Right lobe of liver (tissue), 6 donors: ENCODE measurements at regions not wholly inside any gene's neighbourhood (a gene's known extent, or its start where the extent isn't known, plus 50 kb on each side); places are given as distances from the start of the nearest gene placed in this dataset.

ENCODE experiments used
- ATAC-seq, 4 donors: fragments of 200-7000 bp; cut with Tn5 transposase; one replicate each; pipeline ENCODE4 v1.9.1; 2020; ENCODE audit warnings: mild to moderate bottlenecking in 4 of 4, moderate library complexity in 4 of 4
- DNase-seq, 3 donors: peaks; one replicate each; pipeline ENCODE4 v3.0.0-alpha.2; 2020
- H3K27ac ChIP-seq, 3 donors: fragments of 200-600 bp; one replicate each; pipeline ENCODE4 v1.8.0; 2022
- H3K27me3 ChIP-seq, 2 donors: fragments of 200-600 bp; one replicate each; pipeline ENCODE4 v1.8.0; 2022
- H3K36me3 ChIP-seq, 4 donors: fragments of 200-600 bp; sonication (generic) in 1 of 4; one replicate each; pipeline versions ENCODE4 v1.5.1 to v1.8.0; 2017 to 2022; ENCODE audit warnings: control low read depth in 1 of 4
- H3K4me1 ChIP-seq, 4 donors: fragments of 200-600 bp; sonication (generic) in 1 of 4; one replicate each; pipeline versions ENCODE4 v1.5.1 to v1.8.0; 2017 to 2022; ENCODE audit warnings: control low read depth in 1 of 4
- H3K4me3 ChIP-seq, 3 donors: fragments of 200-600 bp; one replicate each; pipeline ENCODE4 v1.8.0; 2022
- H3K9me3 ChIP-seq, 4 donors: fragments of 200-600 bp; sonication (generic) in 1 of 4; one replicate each; pipeline versions ENCODE4 v1.5.1 to v1.8.0; 2017 to 2022; ENCODE audit warnings: control low read depth in 1 of 4
- CTCF ChIP-seq, 4 donors: fragments of 200-600 bp in 3 of 4; fragments of 450-650 bp in 1 of 4; IDR thresholded peaks; one replicate each; pipeline versions ENCODE4 v1.5.1 to v1.8.0; 2016 to 2022; ENCODE audit warnings: antibody characterized with exemption in 4 of 4, mild to moderate bottlenecking in 2 of 4
- POLR2A ChIP-seq: fragments of 450-650 bp; IDR thresholded peaks from one replicate; pipeline ENCODE4 v1.6.1; 2017; ENCODE audit warnings: antibody characterized with exemption, mild to moderate bottlenecking
- WGBS: methylation state at CpG from one replicate; pipeline ENCODE4 v1.1.6; 2018; ENCODE audit warnings: low coverage, low lambda C conversion rate; ENCODE audit not compliant: insufficient coverage; ENCODE audit errors: missing lambda C conversion rate; 5-methylcytosine and 5-hydroxymethylcytosine counted together
- intact Hi-C, 2 donors: fragments of 100-400 bp; cut with DNase I; formaldehyde crosslinking; loops; one replicate each; pipeline versions ENCODE4 v1.11.2 to v1.14.1; 2022
- donor health status: DM: no; HTN: yes; CAD: no.
- donor health status: DM: no; HTN: no; CAD: no.
- donor health status: DM: no; HTN: no; CAD: no.
- donor health status: DM: no; HTN: yes; CAD: no.
- donor health status: DM: no; HTN: yes; CAD: no.

DNA sequence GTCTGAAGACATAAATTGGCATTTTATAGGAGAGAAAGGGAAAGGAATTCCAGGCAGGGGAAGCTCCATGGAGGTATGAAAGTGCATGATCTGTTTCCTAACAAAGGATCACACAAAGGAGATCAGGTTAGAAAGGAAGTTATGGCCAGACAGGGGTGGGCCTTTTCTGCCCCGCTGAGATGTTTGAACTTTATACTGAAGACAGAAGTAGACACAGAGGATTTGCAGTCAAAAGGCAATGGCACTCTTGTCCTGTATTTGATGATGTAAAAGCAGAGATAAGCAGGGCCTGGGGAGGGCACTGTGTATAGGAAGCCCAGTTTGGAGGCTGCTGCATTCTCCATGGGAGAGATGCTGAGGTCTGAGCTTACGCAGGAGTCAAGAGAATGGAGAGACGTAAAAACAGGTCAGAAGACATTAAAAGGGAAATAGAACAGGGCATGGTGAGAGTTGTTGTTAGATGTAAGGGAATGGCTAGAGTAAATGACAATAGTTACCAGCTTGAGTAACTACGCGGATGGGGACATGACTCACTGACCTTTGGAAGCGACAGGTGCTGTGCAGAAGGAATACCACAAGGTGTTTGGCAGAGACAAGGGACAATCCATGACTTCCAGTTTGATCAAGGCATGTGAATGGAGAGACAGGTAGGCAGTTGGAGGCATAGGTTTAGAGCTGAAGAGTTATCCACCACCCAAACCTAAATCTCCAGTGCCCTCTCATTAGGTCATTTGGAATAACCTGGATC lies 190.6 kb upstream of the SASH1 start:
- ATAC-seq = no peak
- Histone ChIP-seq H3K27ac (no peak overlapping the region), H3K36me3 (no peaks in the 10 kb centered on the region), H3K9me3 (no peaks in the 10 kb centered on the region), H3K27me3 (no peaks in the 10 kb centered on the region), H3K4me3 (no peak overlapping the region), H3K4me1 (no peaks in the 10 kb centered on the region)
- TF ChIP-seq CTCF (IDR thresholded peaks at IDR 0.05) = no peak
- no peak for TF ChIP-seq POLR2A
- WGBS = 78% methylated on average over 6 of the region's 6 CpGs
- no peak for DNase-seq
- intact Hi-C loops = no loop called here

DNA sequence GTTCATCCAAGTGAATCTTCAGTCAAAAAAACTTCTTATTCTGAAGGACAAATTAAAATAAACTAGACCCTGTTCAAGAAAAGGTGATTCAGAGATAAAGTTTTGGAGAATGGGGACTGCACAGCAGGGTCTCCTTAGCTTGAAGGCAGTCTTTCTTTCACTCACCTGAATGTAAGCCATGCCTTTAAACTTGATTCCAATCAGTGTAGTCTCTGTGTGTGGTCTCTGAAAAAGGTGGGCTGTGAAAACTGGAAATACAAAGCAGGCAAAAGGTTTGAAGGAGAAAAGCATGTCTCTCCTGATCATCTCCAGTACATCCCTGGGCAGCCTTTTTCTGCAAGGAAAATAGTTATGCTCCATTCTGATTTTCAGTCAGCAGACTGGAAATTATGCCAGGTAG lies 188.0 kb upstream of the SASH1 start:
- intact Hi-C loops = no loop called here
- H3K36me3 ChIP-seq = no peaks in the 10 kb centered on the region
- DNase-seq = no peak
- ATAC-seq = no peak
- H3K27ac ChIP-seq = no peak overlapping the region
- H3K27me3 ChIP-seq = no peaks in the 10 kb centered on the region
- TF ChIP-seq CTCF (IDR thresholded peaks at IDR 0.05) = no peak
- no peak for TF ChIP-seq POLR2A
- H3K4me1 ChIP-seq = no peaks in the 10 kb centered on the region
- H3K4me3 ChIP-seq = no peak overlapping the region
- H3K9me3 ChIP-seq = no peaks in the 10 kb centered on the region

DNA sequence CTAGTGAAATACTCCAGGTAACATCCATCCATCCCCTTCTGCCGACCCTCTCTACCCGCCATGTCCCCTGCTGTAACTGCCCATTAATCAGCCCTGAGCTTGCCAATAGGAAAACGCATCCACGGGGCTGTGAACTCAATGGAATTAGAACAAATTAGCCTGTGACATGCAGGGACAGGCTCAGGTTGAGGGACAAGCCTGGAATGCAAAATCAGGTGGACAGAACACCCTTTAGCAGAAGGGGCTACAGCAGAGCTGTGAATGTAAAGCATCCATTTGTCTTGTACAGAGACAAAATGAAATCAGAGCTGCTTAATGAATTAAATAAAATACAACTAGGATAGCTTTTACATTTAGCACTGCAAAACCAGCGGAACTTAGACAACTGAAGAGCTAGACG lies 187.3 kb upstream of the SASH1 start:
- WGBS = 68% methylated on average over 6 of the region's 6 CpGs
- no peak for TF ChIP-seq POLR2A
- no peak for TF ChIP-seq CTCF (IDR thresholded peaks at IDR 0.05)
- intact Hi-C loops = no loop called here
- Histone ChIP-seq H3K27ac (no peak overlapping the region), H3K36me3 (no peaks in the 10 kb centered on the region), H3K4me1 (no peaks in the 10 kb centered on the region), H3K4me3 (no peak overlapping the region), H3K9me3 (no peaks in the 10 kb centered on the region), H3K27me3 (no peaks in the 10 kb centered on the region)
- no peak for DNase-seq
- ATAC-seq = no peak

DNA sequence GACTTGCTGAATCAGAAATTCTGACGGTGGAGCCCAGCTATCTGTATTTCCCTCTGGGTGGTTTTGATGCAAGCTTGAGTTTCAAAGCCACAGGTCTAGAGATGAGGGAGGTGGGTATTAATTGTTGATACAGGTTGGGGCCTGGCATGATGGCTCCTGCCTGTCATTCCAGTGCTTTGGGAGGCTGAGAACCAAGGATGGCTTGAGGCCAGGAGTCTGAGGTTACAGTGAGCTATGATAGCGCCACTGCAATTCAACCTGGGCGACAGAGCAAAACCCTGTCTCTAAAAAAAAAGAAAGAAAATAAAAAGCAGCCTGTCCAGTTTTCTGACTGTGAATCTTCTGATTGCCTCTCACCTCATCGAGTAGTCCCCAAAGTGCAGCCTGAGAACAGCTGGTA lies 184.8 kb upstream of the SASH1 start:
- Histone ChIP-seq H3K4me1 (no peaks in the 10 kb centered on the region), H3K27ac (no peak overlapping the region), H3K9me3 (no peaks in the 10 kb centered on the region), H3K36me3 (no peaks in the 10 kb centered on the region), H3K4me3 (no peak overlapping the region), H3K27me3 (no peaks in the 10 kb centered on the region)
- TF ChIP-seq POLR2A (no peak), CTCF (IDR thresholded peaks at IDR 0.05) (no peak)
- WGBS = 67% methylated on average over 1 of the region's 4 CpGs
- intact Hi-C loops = no loop called here
- ATAC-seq = no peak
- no peak for DNase-seq

DNA sequence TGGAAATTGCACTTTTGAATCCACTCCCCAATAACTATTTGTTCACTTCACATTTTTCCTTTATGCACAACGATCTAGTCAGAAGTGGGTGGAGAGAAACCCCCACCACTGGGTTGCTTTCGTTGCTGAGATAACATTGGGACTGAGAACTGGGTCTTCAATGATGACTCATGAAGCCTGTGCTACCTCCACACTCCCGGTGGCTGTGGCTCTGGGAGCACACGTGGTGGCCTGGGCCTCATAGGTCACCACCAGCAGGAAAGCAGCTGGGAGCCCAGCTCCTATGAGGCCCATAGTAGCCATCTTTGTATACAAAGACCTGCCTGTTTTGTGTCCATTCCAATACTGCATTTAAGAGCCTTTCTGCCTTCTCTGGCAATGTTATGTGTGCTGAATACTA lies 178.0 kb upstream of the SASH1 start:
- Histone ChIP-seq H3K27me3 (no peaks in the 10 kb centered on the region), H3K27ac (no peak overlapping the region), H3K36me3 (no peaks in the 10 kb centered on the region), H3K9me3 (no peaks in the 10 kb centered on the region), H3K4me1 (no peaks in the 10 kb centered on the region), H3K4me3 (no peak overlapping the region)
- TF ChIP-seq POLR2A = no peak
- no peak for TF ChIP-seq CTCF (IDR thresholded peaks at IDR 0.05)
- WGBS = 48% methylated on average over 4 of the region's 4 CpGs
- ATAC-seq (no peak), DNase-seq (no peak)
- intact Hi-C loops = loop anchor here (5.0 kb wide), 2 partner anchors 657 to 662 kb away; partner anchors contain the start of gene SAMD5 (in 1 of the 2)
